H9 (cell line): ENCODE measurements at regions not wholly inside any gene's neighbourhood (a gene's known extent, or its start where the extent isn't known, plus 50 kb on each side); places are given as distances from the start of the nearest gene placed in this dataset.

Experiments used
- DNase-seq: peaks from one replicate; pipeline ENCODE4 v3.0.0-alpha.2; 2017
- H2AFZ ChIP-seq: one replicate; pipeline ENCODE4 v1.6.1; 2013; ENCODE audit warnings: mild to moderate bottlenecking, low read length, control low read depth, moderate library complexity
- H2AK5ac ChIP-seq: 2 replicates; pipeline ENCODE4 v1.6.1; 2013; ENCODE audit warnings: low read length, control low read depth, mixed read lengths; ENCODE audit not compliant: insufficient read length
- H2BK120ac ChIP-seq: one replicate; pipeline ENCODE4 v1.6.1; 2013; ENCODE audit warnings: low read depth, mild to moderate bottlenecking, low read length, control low read depth, inconsistent platforms; ENCODE audit not compliant: poor library complexity, severe bottlenecking
- H2BK12ac ChIP-seq: 2 replicates; pipeline ENCODE4 v1.6.1; 2013; ENCODE audit warnings: low read length, control low read depth, mixed read lengths, low read depth; ENCODE audit not compliant: insufficient read length
- H2BK15ac ChIP-seq: 2 replicates; pipeline ENCODE4 v1.6.1; 2013; ENCODE audit warnings: low read depth, low read length, control low read depth
- H2BK20ac ChIP-seq: one replicate; pipeline ENCODE4 v1.6.1; 2013; ENCODE audit warnings: low read depth, mild to moderate bottlenecking, low read length, control low read depth, inconsistent platforms; ENCODE audit not compliant: poor library complexity, severe bottlenecking
- H2BK5ac ChIP-seq: 2 replicates; pipeline ENCODE4 v1.6.1; 2013; ENCODE audit warnings: low read length, control low read depth, mixed read lengths; ENCODE audit not compliant: insufficient read length
- H3K14ac ChIP-seq: 2 replicates; pipeline ENCODE4 v1.6.1; 2013; ENCODE audit warnings: low read length, control low read depth; ENCODE audit not compliant: insufficient read depth
- H3K18ac ChIP-seq: 2 replicates; pipeline ENCODE4 v1.6.1; 2013; ENCODE audit warnings: low read depth, mild to moderate bottlenecking, mixed read lengths, low read length, control low read depth; ENCODE audit not compliant: insufficient read length
- H3K23ac ChIP-seq: 2 replicates; pipeline ENCODE4 v1.6.1; 2013; ENCODE audit warnings: low read length, control low read depth, mixed read lengths, low read depth; ENCODE audit not compliant: insufficient read length
- H3K23me2 ChIP-seq: 2 replicates; pipeline ENCODE4 v1.6.1; 2013; ENCODE audit warnings: low read depth, mild to moderate bottlenecking, mixed read lengths, low read length, control low read depth; ENCODE audit not compliant: insufficient read length, poor library complexity, severe bottlenecking
- H3K27ac ChIP-seq: 2 replicates; pipeline ENCODE4 v1.5.1; 2013; ENCODE audit warnings: low read length, control low read depth, mixed read lengths, low read depth; ENCODE audit not compliant: insufficient read length
- H3K27me3 ChIP-seq: 2 replicates; pipeline ENCODE4 v1.6.1; 2013; ENCODE audit warnings: low read length, control low read depth, inconsistent platforms; ENCODE audit not compliant: insufficient read depth
- H3K4ac ChIP-seq: 2 replicates; pipeline ENCODE4 v1.6.1; 2013; ENCODE audit warnings: low read depth, mild to moderate bottlenecking, control low read depth, inconsistent platforms, low read length, moderate library complexity
- H3K4me1 ChIP-seq: 2 replicates; pipeline ENCODE4 v1.6.1; 2013; ENCODE audit warnings: low read length, control low read depth, inconsistent platforms; ENCODE audit not compliant: insufficient read depth
- H3K4me2 ChIP-seq: 2 replicates; pipeline ENCODE4 v1.6.1; 2013; ENCODE audit warnings: low read length, control low read depth, mixed read lengths; ENCODE audit not compliant: insufficient read length, insufficient read depth
- H3K56ac ChIP-seq: 2 replicates; pipeline ENCODE4 v1.6.1; 2013; ENCODE audit warnings: low read depth, mild to moderate bottlenecking, mixed read lengths, low read length, control low read depth; ENCODE audit not compliant: insufficient read length
- H3K79me1 ChIP-seq: 2 replicates; pipeline ENCODE4 v1.6.1; 2013; ENCODE audit warnings: low read depth, mild to moderate bottlenecking, moderate library complexity, low read length, control low read depth, inconsistent platforms; ENCODE audit not compliant: insufficient read depth, poor library complexity, severe bottlenecking
- H3K79me2 ChIP-seq: 2 replicates; pipeline ENCODE4 v1.6.1; 2013; ENCODE audit warnings: low read length, control low read depth, inconsistent platforms; ENCODE audit not compliant: insufficient read depth
- H3K9ac ChIP-seq: 2 replicates; pipeline ENCODE4 v1.6.1; 2013; ENCODE audit warnings: low read length, control low read depth, mixed read lengths; ENCODE audit not compliant: insufficient read length; ENCODE audit errors: extremely low read depth
- H3K9me3 ChIP-seq: one replicate; pipeline ENCODE4 v1.6.1; 2013; ENCODE audit warnings: low read depth, low read length, inconsistent platforms; ENCODE audit not compliant: control insufficient read depth
- H3T11ph ChIP-seq: one replicate; pipeline ENCODE4 v1.6.1; 2013; ENCODE audit warnings: mild to moderate bottlenecking, low read length, control low read depth, inconsistent platforms
- H4K20me1 ChIP-seq: one replicate; pipeline ENCODE4 v1.6.1; 2013; ENCODE audit not compliant: control insufficient read depth, insufficient read length, insufficient read depth
- H4K5ac ChIP-seq: 2 replicates; pipeline ENCODE4 v1.6.1; 2013; ENCODE audit warnings: low read depth, mild to moderate bottlenecking, mixed read lengths, low read length, control low read depth; ENCODE audit not compliant: insufficient read length
- H4K8ac ChIP-seq: replicated peaks from 2 replicates; pipeline ENCODE4 v1.6.1; 2013; ENCODE audit warnings: low read length, control low read depth, mixed read lengths, low read depth; ENCODE audit not compliant: insufficient read length
- H4K91ac ChIP-seq: 2 replicates; pipeline ENCODE4 v1.6.1; 2013; ENCODE audit warnings: low read depth, mild to moderate bottlenecking, moderate library complexity, mixed read lengths, low read length, control low read depth; ENCODE audit not compliant: insufficient read length
- H3K27ac Mint-ChIP-seq, 3 experiments: 2 replicates in 2 of 3; 3 replicates in 1 of 3; pipeline ENCODE4 v1.8.0; 2020 to 2021; ENCODE audit warnings: mixed read lengths in 3 of 3, mild to moderate bottlenecking in 1 of 3, moderate library complexity in 1 of 3
- H3K27me3 Mint-ChIP-seq: 2 replicates; pipeline ENCODE4 v1.8.0; 2021; ENCODE audit warnings: low read depth, mild to moderate bottlenecking, moderate library complexity, mixed read lengths
- H3K36me3 Mint-ChIP-seq, 3 experiments: 2 replicates in 2 of 3; 3 replicates in 1 of 3; pipeline ENCODE4 v1.8.0; 2020 to 2021; ENCODE audit warnings: low read depth in 3 of 3, mixed read lengths in 3 of 3; ENCODE audit not compliant: insufficient read depth in 1 of 3
- H3K4me1 Mint-ChIP-seq, 2 experiments: 2 replicates each; pipeline ENCODE4 v1.8.0; 2020; ENCODE audit warnings: mixed read lengths in 2 of 2
- H3K4me3 Mint-ChIP-seq, 2 experiments: 2 replicates in 1 of 2; 3 replicates in 1 of 2; pipeline ENCODE4 v1.8.0; 2020 to 2021; ENCODE audit warnings: mild to moderate bottlenecking in 2 of 2, mixed read lengths in 2 of 2, moderate library complexity in 1 of 2
- H3K9me3 Mint-ChIP-seq, 2 experiments: 2 replicates in 1 of 2; 3 replicates in 1 of 2; pipeline ENCODE4 v1.8.0; 2020; ENCODE audit warnings: mild to moderate bottlenecking in 2 of 2, mixed read lengths in 2 of 2, moderate library complexity in 1 of 2
- WGBS: extraction: QIAGEN DNeasy Blood & Tissue Kit; methylation state at CpG from one replicate; pipeline ENCODE4 v1.1.7; 2013; ENCODE audit warnings: missing lambda C conversion rate, low lambda C conversion rate, mixed read lengths; ENCODE audit not compliant: insufficient read length; ENCODE audit errors: extremely low coverage; 5-methylcytosine and 5-hydroxymethylcytosine counted together
- TF ChIP-seq, protein P1 (sequence below): fragments of 200-600 bp; sonication (generic); conservative IDR thresholded peaks from 3 replicates; pipeline ENCODE4 v1.8.0; 2021; ENCODE audit warnings: antibody characterized with exemption, mild to moderate bottlenecking

DNA sequence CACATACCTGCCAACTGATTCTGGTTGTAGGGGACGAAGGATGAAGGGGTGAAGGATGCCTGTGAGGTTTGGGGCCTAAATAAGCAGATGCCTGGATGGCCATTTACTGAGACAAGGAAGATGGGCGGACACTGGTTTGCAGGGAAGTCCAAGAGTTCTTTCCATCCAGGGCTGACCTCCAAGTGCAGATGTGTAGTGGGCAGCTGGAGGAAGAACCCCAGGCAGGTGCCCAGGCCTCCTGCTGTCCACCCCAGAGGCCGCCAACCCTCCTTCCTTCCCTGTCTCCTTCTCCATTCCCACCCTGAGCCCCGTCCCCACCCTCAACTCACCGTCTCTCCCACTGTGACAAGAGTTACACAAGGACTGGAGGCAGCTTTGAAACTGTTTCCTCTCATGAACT is 171.5 kb downstream of the KATNAL1 start:
- no peak for DNase-seq
- H2BK12ac ChIP-seq, result no peak overlapping the region
- H3K4me3 Mint-ChIP-seq, result no peak overlapping the region
- no peak overlapping the region for H2AFZ ChIP-seq
- no peak overlapping the region for H3K4me2 ChIP-seq
- H3K27ac ChIP-seq, result no peak overlapping the region
- H3K27me3 ChIP-seq, result no peaks in the 10 kb centered on the region
- H3K4me1 Mint-ChIP-seq, result peaks cover 2 to 6% of the 10 kb centered on the region in 2 experiments
- no peak overlapping the region for H3K4ac ChIP-seq
- no peak overlapping the region for H2BK20ac ChIP-seq
- H3K36me3 Mint-ChIP-seq, result 0 out of 7 replicates have a peak, but pooled peaks cover 0 to under 1% (median 0%) of the 10 kb centered on the region in 3 experiments
- no peak overlapping the region for H4K91ac ChIP-seq
- H2AK5ac ChIP-seq, result no peak overlapping the region
- no peak overlapping the region for H3K9ac ChIP-seq
- H3K14ac ChIP-seq, result no peak overlapping the region
- no peak overlapping the region for H3T11ph ChIP-seq
- peaks cover 11% of the 10 kb centered on the region for H3K27me3 Mint-ChIP-seq
- no peaks in the 10 kb centered on the region for H3K4me1 ChIP-seq
- no peaks in the 10 kb centered on the region for H3K79me2 ChIP-seq
- no peak overlapping the region for H2BK5ac ChIP-seq
- H3K23me2 ChIP-seq, result no peaks in the 10 kb centered on the region
- no peaks in the 10 kb centered on the region for H3K79me1 ChIP-seq
- H2BK15ac ChIP-seq, result no peak overlapping the region
- no peak overlapping the region for H3K18ac ChIP-seq
- no peak overlapping the region for H3K27ac Mint-ChIP-seq
- TF ChIP-seq, protein P1, sequence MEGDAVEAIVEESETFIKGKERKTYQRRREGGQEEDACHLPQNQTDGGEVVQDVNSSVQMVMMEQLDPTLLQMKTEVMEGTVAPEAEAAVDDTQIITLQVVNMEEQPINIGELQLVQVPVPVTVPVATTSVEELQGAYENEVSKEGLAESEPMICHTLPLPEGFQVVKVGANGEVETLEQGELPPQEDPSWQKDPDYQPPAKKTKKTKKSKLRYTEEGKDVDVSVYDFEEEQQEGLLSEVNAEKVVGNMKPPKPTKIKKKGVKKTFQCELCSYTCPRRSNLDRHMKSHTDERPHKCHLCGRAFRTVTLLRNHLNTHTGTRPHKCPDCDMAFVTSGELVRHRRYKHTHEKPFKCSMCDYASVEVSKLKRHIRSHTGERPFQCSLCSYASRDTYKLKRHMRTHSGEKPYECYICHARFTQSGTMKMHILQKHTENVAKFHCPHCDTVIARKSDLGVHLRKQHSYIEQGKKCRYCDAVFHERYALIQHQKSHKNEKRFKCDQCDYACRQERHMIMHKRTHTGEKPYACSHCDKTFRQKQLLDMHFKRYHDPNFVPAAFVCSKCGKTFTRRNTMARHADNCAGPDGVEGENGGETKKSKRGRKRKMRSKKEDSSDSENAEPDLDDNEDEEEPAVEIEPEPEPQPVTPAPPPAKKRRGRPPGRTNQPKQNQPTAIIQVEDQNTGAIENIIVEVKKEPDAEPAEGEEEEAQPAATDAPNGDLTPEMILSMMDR, result no peak
- H3K56ac ChIP-seq, result no peak overlapping the region
- H4K8ac ChIP-seq, result no peak overlapping the region
- no peaks in the 10 kb centered on the region for H3K9me3 ChIP-seq
- no peak overlapping the region for H3K23ac ChIP-seq
- H2BK120ac ChIP-seq, result no peak overlapping the region
- no CpG with 5 or more reads among the region's 5 CpGs for WGBS
- no peaks in the 10 kb centered on the region; a peak in 3 of 5 replicates for H3K9me3 Mint-ChIP-seq
- no peak overlapping the region for H4K5ac ChIP-seq
- H4K20me1 ChIP-seq, result no peaks in the 10 kb centered on the region
